ENCODE measurements at regions not wholly inside any gene's neighbourhood (a gene's known extent, or its start where the extent isn't known, plus 50 kb on each side); places are given as distances from the start of the nearest gene placed in this dataset.

DNA sequence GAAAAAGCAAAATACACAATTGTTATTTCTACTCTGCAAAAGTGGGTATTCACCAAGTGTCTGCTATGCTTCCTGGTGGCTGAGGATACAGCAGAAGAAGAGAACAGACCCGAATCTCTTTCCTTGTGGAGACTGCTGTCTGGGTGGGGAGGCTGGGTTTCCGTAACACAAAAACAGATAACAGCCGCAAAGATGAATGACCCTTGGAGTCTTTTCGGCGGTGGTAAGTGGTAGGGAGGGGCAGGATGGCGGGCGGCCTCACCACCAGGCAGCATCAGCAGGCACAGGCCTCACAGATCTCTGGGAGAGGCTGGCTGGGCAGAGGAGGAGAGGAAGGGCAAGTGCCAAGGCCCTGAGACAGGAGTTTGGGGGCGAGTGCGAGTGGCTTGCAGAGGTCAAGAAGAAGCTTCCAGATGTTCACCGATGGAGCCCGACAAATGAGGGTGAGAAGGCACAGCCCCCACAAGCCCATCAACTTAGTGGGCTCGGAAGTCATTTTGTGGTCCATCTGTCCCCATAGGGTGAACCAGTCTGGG is 164.2 kb downstream of the RHOU start:
- no peak for DNase-seq

DNA sequence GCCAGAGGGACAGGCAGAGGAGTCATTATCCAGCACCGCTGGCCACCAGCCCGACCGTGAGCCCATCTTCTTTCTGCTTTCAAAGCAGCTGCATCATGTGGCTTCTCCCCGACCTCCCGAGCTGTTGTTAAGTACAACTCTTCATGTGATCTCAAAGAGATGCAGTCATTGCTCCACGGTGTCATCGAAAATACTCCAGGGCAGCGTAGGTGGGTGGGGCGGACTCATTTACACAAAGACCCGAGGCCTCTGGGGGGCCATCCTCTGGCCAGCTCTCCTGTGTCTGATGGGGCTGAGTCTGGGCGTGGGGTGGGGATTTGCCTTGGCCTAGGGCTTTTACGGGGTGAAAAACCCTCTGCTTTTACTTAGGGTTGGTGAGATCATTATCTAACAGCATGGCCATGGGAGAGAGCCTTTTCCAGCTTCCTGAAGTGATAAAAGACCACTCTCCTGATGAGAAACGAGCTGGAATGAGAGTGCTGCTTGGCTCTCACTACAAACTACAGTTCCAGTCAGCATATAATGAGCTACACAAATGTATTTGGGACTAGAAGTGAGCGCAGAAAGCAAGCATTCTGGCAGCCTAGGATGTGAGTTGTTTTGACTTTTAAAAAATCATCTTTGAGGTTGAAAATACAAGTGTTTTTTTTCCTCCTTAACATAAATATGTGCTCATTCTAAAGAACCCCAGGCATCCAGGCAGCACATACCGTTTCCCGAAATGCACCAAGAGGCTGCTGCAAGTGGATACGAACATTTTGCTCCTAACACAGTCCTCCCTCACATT is 165.0 kb downstream of the RHOU start:
- DNase-seq = no peak

DNA sequence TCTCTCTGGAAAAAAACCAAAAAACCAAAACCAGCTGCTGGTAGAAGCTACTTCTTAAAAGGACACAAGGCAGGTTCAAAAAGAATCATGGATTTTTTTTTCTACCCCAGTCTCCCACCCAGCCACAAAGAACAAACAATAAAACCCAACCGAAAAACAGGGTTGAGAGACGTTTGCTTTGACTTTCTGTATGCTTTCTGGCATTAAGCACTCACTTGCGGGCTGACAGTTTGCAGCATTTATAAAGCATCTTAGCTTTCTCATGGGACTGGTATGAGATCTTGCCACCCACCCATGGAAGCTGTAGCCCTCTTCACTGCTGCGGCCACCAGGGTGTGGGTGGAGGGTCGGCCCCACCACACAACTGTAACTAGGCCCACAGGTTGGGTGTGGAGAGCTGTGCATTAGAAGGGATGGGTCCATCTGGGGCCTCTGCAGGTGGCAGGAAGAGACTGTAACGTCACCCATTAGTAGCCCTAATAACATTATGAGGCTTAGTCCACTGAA is 165.7 kb downstream of the RHOU start:
- no peak for DNase-seq

DNA sequence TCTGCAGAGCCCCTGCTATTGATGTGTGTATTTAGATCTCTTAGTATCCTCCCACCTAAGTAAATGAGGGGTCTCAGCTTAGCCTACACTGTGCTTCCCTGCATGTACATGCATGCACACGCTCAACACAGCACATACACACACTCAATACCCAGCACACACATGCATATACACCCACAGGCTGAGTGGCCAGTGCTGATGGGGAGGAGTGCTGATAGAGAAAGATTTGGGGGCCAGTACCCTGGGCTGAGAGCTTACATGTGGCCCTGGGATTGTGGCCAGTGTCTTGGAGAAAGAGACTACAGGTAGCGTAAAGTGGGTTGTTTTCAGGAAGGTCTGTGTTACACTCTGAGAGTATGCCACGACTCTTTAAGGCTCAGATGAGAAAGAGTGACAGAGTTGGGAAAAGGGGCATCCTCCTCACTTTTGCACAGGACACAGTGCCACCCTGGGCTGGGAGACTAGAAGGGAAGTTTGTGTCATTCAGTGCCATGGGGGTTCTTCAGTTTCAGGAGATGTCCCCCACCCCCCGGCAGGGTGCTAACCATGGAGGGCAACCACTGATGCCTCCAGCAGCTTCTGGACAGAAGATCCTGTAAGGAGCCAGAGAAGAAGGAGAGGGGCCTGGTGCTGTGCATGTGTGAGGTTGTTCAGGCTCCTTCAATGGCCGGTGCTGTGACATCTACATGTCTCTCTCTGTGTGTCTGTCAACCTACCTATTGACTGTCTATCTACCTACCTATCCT is 166.8 kb downstream of the RHOU start:
- no peak for DNase-seq

DNA sequence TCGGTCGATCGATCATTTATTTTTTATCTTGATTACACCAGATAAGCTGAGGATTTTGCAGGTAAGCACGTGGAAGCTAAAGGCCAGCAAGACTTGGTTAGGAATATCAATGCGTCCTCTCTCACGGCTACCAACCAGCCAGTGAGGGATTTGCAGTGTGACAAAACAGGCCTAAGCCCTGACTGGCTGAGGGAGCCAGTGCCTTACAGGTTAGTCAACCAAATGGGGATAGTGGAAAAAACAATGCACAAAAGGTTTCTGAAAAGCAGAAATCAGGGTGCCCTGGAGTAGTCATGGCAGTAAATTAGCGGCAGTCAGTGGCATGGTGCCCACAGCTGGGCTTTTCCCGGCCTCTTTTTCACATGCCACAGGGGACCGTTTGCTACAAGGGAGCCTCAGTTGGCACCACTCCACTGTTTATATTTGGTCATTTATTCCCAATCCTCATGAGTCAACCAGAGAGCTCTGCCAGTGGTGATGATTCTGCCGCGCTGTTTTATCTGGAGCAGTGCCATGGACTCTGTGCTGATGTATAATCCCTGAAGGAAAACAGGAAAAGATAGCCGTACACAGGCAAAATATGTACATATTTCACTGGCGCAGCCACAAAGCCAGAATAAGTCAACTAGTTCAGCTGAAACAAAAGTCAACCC is 167.6 kb downstream of the RHOU start:
- DNase-seq = no peak

DNA sequence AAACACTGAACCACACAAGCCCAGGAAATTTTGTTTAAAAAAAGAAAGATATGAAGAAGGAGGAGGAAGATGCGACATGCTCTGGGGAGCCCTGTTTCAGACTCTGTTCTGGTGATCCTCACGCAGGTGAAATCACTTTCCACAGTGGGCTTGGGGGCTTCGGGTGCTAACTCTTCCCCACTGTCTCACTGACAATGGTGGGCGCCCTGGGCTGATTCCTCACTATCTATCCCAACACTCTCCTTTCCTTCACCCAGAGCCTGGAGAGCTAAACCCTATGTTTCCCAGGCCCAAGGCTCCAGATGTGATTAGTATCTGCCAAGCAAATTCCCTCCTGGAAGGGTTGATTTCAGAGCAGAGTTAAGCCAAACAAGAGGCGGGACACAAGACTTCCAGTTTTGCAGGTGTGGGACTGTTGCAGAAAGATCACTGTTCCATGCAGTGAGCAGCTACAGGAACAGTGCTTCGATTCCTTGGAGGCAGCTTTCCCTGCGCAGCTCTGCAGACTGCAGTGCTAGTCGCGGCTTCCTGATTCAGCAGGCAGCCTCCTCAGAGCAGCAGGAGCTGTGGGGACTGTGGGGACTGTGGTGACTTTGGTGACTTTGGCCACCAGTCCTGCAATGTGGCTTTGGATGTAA is 168.3 kb downstream of the RHOU start:
- no peak for DNase-seq

DNA sequence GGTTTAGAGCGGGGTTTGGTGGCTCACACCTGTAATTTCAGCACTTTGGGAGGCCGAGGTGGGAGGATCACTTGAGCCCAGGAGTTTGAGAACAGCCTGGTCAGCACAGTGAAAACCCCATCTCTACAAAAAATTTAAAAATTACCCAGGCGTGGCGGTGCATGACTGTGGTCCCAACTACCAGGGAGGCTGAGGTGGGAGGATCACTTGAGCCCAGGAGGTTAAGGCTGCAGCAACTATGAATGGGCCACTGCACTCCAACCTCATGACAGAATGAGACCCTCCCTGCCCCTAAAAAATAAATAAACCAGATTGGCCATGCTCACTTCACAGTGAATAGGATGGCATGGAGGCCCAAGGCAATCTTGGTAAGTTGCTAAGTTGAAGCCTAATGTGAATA is 168.9 kb downstream of the RHOU start:
- no peak for DNase-seq

DNA sequence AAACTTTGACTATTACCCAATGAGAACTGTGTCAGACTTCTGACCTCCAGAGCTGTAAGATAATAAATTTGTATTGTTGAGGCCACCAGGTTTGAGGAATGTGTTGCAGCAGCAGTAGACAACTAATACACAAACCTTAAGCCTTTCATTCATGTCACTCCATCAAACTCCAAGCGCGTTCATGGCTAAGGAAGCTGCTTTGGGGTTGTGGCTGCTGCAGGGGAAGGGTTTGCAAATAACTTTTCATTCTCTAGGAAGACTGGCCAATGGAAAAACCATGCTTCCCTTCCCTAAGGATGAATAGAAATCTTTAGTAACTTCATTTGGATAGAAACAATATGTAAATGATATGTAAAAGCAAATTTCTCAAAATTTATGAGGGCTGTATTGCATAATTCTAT is 170.4 kb downstream of the RHOU start:
- DNase-seq = no peak

DNA sequence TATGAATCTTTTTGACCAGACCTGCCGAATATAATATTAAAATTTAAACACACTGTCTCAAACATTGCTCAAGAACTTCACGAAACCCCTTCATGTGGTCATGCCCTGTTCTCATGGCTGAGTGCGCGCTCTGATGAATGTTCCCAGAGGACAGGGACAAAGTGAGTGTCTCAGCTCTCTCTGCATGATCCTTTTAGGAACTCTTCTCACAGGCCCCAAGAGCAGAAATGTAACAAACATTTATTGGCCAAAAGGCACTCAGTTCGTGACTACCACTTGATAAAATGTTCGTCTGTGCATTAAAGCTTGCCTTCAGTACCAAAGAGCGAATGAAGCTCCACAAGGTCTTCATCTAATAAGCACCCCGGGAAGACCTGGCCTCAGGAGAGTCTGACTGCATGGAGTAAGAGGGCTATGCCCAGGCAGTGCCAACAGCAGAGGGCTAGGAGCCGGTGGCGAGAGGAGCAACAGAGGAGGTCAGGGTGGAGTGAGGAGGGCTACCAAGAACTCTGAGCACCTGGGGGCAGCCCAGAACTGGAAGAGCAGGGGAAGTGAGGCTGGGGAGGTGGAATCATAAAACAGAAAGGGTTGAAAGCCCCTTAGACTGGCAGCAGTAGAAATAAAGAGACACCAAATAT is 171.1 kb downstream of the RHOU start:
- DNase-seq = no peak

DNA sequence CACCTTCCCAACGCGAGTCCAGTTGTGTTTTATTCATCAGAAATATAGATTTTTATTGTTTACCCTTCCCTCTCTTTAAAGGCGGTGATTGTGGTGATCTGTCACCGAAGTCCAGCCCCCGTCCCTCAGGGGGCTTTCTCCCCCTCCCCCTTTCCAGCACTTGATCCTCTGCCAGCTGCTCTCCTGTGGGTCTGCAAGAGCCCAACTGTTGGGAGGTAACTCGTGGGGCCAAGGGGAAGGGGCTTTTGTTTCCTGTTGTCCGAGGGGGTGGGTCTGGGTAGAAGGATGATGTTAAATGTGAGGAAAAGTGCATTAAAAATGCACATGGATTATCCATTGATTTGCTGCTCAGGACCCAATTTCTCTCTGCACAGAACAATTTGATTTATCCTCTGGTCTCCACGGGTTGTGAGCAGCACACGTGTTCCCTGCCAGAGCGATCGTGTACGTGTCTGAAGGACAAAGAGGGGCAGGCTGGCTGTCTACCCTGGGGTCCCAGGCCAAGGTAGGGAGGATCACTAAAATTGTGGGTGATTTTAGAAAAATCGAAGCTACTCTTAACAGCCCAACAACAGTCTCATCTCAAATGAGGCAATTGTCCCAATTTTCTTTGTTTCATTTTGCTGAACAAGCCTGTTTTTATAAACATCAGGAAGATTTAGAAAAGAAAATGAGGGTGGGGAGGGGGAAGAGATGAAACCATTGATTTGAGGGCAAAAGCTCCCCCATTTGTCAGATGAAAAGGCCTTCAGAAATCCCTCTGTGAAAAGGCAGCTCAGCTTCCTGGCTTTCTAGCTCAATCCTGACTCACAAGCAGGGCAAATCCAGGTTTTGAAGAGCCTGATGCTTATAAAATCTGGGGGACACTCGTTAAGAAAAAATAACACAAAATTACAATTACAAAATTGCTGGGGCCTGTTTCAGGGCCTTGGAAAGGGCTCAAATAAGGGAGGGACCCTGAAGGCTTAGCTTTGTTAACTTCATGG is 176.2 kb downstream of the RHOU start:
- DNase-seq = no peak

DNA sequence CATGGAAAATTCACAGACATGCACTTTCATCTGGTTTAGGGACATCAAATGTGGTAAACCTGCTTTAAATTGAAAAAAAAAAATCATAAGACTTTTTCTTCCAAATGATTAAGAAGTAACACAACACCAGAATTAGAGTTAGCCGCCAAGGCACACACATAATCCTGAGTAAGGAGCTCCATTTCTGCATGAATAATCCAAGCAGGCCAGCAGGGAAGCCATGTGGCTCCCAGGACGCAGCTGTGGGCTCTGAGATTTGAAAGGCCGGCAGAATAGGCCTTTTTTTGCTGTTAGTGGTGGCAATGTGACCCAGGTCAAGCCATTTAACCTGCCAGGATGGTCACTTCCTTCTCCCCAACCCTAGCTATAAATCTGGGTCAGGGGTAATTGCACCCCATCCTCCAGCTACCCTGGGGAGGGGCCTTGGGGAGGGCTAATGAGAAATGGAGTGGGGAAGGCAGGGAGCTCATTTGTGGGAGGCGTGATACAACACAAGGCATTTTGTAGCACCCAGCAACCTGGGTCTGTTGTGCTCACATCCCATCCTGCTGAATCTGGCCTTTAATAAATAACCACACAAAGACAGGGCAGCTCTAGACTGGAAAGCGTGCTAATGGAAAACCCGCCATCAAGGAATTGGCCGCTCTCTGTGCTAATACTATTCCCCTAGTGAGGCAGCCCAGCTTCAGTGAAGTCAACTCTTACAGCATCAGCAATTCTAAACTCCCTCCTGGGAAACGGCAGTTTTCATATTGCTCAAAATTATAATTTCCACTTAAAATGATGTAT is 178.5 kb downstream of the RHOU start:
- DNase-seq = no peak

DNA sequence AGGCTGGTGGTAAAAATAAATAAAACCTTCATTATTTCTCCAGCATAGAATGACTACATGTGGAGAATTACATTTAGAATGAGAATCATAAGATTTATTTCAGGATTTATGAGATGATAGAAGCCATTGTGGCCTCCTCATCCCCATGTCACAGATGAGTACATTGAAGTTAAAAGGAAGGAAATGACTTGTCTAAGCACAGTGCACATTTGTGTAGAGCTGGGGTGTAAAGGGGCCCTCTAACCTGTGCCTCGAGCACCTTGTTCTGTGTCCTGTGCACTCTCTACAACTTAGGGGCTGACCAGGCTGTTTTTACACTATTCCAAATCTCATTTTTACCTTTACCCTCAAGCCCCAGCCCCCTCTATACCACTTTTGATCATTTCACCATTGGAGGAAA is 179.4 kb downstream of the RHOU start:
- DNase-seq = no peak

DNA sequence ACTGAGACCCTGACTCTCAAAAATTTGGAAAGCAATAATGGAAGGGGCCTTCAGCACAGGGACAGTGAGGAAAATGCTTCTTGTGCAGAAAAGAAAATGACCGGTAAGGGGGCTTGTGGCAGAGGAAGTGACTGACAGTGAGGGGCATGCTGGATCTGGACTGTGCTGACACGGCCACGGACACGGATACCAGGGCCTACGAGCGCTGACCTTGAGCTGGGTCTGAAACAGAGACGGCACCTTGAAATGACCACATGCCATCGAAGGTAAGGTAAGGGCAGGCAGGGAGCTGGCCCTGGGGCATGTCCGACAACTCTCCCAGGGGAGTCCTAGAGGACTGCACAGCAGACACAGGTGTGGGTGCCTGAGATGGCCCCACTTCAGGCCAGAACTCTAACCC is 182.1 kb downstream of the RHOU start:
- no peak for DNase-seq

DNA sequence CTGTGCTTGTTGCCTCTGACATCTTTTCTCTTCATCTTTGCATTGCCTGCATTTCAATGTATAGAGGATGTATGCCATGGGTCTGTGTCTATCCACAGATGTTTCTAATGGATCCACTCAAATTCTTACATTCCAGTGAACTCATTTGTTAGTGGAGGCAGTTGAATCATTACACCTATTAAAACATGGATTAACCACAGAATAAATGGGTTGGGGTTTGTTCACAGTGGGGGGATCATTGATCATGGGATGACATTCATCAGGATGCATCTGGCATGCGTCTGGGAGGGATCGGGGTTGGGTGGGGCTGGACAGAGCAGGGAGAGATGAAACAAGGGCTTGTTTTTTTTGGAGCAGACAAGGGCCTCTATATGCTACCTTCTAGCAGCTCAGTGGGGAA is 182.5 kb downstream of the RHOU start:
- DNase-seq = no peak

DNA sequence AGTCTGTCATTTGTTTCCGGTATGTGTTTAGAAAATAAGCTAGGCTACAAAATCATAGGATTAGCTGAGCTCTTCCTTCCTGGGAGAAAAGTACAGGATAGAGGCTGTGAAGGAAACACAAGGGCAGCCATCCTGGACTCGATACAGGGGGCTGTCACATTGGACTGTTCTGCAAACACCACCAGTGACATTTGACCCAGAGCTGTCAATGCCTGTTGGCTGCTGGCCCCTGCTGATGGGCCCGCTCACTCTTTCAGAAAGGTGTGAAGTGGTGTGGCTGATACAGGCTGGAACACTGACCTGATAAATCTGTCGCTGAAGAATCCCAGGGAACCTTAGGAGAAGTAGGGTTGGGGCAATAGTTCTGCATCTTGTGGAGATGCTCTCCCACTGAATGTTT is 183.1 kb downstream of the RHOU start:
- no peak for DNase-seq

DNA sequence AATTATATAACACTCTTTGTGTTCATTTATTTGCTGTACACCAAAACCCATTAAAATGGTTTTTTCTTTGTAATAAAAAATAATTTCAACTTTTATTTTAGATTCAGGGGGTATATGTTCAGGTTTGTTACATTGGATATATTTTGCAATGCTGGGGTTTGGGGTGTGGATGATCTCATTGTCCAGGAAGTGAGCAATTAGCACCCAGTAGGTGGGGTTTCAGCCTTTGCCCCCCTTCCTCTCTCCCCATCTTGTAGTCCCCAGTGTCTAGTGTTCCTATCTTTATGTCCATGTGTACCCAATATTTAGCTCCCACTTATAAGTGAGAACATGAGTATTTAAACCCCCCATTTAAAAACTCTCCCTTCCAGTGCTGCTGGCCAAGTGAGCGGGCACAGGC is 184.6 kb downstream of the RHOU start:
- DNase-seq = no peak

DNA sequence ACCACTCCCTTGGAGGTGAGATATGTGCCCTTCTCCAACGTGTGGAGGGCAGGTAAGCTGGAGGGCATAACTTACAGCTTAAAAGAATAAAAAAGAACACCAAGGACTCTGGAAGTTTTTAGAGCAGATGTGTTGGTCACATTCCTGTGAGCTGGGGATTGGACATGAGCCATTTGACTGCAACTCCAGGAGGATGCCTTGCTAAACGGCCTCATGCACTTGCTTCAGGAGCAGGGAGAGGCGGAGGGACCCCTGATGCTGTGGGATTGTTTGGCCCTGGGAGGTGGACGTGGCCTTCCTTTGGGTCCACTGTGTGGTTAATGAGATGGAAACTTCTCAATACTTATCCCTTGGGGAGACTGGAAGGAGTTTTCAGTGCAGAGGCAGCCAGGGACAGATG is 185.6 kb downstream of the RHOU start:
- no peak for DNase-seq

DNA sequence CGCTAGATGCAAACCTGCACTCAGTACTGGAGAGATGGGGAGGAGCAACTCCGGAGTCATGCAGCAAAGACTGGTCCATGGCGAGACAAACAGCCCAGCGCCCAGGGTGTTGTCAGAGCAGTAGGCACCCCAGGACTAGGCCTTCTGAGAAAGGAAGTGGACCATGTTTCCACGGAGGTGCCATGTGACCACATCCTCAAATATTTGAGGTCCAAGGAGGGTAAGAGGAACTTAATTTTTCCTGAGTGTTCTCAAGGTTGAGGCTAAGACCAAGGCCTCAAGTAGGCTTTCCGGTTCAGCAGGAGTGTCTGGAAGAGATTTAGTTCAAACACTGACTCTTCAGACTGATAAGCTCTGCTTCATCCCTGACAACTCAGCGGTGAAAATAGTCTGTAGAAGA is 186.2 kb downstream of the RHOU start:
- no peak for DNase-seq

DNA sequence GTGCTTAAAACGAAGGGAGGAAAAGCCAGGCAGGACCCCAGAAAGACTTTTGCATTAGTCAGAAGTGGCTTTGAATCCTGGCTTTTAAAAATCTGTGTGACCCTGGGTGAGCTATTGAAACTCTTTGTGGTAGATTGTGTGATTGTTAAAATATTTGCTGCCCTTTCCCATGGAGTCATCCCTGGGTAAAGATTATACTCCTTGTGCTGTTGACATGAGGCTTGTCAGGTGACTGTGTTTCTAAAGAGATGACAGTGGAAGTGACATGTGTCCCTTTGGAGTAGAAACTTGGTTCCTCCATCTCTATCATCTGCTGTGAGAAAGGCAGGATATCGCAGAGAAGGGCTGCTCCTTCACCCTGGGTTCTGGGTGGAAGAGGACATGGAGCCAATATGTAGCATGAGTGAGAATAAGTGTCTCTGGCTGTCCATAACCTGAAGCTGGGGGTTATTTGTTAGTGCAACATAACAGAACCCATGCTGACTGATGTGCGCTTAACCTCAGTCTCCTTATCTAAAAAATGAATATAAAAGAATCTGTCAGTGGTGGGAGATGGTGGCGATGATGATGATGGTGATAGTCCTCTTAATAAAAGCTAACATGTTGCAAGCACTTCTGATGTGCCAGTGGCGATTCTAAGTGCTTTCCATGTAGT is 187.6 kb downstream of the RHOU start:
- no peak for DNase-seq
